Testis (tissue), 2 donors: ENCODE measurements at regions not wholly inside any gene's neighbourhood (a gene's known extent, or its start where the extent isn't known, plus 50 kb on each side); places are given as distances from the start of the nearest gene placed in this dataset.

Experiments
- DNase-seq: peaks from one replicate; pipeline ENCODE4 v3.0.0-alpha.2; 2019
- H3K27ac ChIP-seq, 2 donors: fragments of 200-600 bp; sonication (generic); one replicate each; pipeline ENCODE4 v1.5.1; 2019
- H3K27me3 ChIP-seq: fragments of 200-600 bp; sonication (generic); one replicate; pipeline ENCODE4 v1.5.1; 2019
- H3K36me3 ChIP-seq: fragments of 200-600 bp; sonication (generic); one replicate; pipeline ENCODE4 v1.5.1; 2017; ENCODE audit warnings: low read depth; ENCODE audit errors: missing control alignments
- H3K4me1 ChIP-seq: fragments of 200-600 bp; sonication (generic); one replicate; pipeline ENCODE4 v1.5.1; 2019
- H3K4me3 ChIP-seq, 2 donors: fragments of 200-600 bp; sonication (generic); one replicate each; pipeline ENCODE4 v1.5.1; 2017 to 2019
- H3K9me3 ChIP-seq: fragments of 200-600 bp; sonication (generic); one replicate; pipeline ENCODE4 v1.5.1; 2017
- POLR2A ChIP-seq: fragments of 450-650 bp; IDR thresholded peaks from one replicate; pipeline ENCODE4 v1.6.1; 2017; ENCODE audit warnings: antibody characterized with exemption, mild to moderate bottlenecking, moderate library complexity
- WGBS, 2 donors: methylation state at CpG; one replicate each; pipeline ENCODE4 v1.1.5; 2018; 5-methylcytosine and 5-hydroxymethylcytosine counted together
- intact Hi-C: fragments of 100-400 bp; cut with DNase I; formaldehyde crosslinking; loops from one replicate; pipeline ENCODE4 v1.15.1; 2023; ENCODE audit warnings: low total_unique reads
- TF ChIP-seq, protein P1 (sequence below), 3 experiments: fragments of 450-650 bp in 2 of 3; fragments of 200-600 bp in 1 of 3; sonication (generic) in 1 of 3; IDR thresholded peaks; one replicate each; pipeline ENCODE4 v1.5.1; 2016 to 2019; ENCODE audit warnings: antibody characterized with exemption in 3 of 3, mild to moderate bottlenecking in 2 of 3, moderate library complexity in 1 of 3

DNA sequence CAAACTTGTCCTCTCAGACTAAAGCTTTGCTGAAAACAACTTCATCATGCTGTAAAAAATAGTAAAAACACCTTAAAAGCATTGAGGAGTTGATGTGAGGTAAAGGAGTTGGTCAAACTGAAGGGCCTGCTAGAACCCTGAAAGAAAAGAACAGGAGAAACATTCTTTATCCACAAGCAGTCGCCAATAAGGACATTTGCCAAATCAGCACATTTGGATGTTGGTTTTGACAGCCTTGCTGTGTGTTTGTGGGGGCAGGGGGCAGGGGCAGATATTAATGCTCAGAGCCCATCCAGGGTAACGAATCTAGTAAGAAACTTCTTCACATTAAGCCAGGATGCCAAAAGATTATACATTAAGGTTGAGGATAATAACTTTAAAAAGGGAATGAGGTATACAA, 399.9 kb upstream of the ZFHX3 start:
- 76 to 86% methylated on average over 2 of the region's 2 CpGs for WGBS, 2 donors
- TF ChIP-seq, protein P1, sequence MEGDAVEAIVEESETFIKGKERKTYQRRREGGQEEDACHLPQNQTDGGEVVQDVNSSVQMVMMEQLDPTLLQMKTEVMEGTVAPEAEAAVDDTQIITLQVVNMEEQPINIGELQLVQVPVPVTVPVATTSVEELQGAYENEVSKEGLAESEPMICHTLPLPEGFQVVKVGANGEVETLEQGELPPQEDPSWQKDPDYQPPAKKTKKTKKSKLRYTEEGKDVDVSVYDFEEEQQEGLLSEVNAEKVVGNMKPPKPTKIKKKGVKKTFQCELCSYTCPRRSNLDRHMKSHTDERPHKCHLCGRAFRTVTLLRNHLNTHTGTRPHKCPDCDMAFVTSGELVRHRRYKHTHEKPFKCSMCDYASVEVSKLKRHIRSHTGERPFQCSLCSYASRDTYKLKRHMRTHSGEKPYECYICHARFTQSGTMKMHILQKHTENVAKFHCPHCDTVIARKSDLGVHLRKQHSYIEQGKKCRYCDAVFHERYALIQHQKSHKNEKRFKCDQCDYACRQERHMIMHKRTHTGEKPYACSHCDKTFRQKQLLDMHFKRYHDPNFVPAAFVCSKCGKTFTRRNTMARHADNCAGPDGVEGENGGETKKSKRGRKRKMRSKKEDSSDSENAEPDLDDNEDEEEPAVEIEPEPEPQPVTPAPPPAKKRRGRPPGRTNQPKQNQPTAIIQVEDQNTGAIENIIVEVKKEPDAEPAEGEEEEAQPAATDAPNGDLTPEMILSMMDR (IDR thresholded peaks at IDR 0.05), result no peak
- TF ChIP-seq POLR2A, result no peak
- Histone ChIP-seq H3K4me3 (no peak overlapping the region), H3K4me1 (no peaks in the 10 kb centered on the region), H3K27me3 (no peaks in the 10 kb centered on the region), H3K9me3 (no peaks in the 10 kb centered on the region), H3K27ac (no peak overlapping the region), H3K36me3 (no peaks in the 10 kb centered on the region)
- no peak for DNase-seq
- intact Hi-C loops, result no loop called here

DNA sequence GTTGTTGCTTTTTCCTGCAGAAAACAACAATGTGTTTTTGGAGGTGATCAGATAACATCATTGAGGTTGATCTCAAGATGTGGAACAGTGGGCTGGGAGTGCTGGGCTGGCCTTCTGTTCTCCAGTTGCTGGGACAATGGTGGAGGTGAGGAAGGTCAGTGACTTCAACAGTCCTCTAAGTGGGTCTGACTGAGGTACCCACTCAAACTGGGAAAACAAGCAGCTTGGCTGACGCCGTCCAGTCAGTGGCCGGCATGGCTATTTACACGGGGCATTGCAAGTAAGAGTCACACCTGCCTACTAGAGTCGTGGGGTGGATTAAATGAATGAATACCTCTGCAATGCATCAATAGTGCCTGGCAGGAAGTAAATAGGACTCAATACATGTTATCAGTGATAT, 386.7 kb upstream of the ZFHX3 start:
- no peak for DNase-seq
- Histone ChIP-seq H3K27ac (no peak overlapping the region), H3K4me1 (no peaks in the 10 kb centered on the region), H3K27me3 (no peaks in the 10 kb centered on the region), H3K36me3 (no peaks in the 10 kb centered on the region), H3K4me3 (no peak overlapping the region), H3K9me3 (no peaks in the 10 kb centered on the region)
- TF ChIP-seq POLR2A, result no peak
- TF ChIP-seq, protein P1 (IDR thresholded peaks at IDR 0.05), result no peak
- intact Hi-C loops, result no loop called here
- WGBS, 2 donors, result 90 to 95% methylated on average over 5 of the region's 5 CpGs

DNA sequence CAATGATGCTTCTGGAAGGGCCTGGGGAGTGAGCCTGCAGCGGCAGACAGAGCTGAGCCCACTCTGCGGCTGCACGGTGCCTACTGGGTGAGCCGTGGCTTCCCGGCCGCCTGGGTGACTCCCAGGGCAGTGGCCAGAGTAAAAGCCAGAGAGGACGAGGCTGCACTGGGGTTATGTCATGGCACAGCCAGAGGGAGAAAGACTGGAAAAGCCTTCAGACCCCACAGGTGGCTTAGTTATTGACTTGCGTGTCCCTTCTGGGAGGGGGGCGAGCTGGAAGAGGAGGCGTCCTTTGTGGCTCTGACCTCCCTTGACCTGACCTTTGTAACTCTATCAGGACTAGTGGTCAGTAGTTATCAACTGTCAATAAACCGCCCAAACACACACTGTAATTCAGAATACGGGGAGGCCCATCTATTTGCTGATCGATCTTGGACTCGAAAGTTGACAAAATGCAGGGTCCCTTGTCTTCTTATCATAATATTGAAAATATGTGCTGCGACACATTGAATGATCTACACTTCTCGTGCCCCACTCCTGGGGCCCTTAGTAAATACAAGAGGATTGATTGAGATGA, 385.9 kb upstream of the ZFHX3 start:
- H3K4me3 ChIP-seq, result no peak overlapping the region
- no peak for DNase-seq
- no peaks in the 10 kb centered on the region for H3K9me3 ChIP-seq
- 71 to 73% methylated on average over 15 to 16 of the region's 16 CpGs for WGBS, 2 donors
- intact Hi-C loops, result no loop called here
- no peak overlapping the region for H3K27ac ChIP-seq
- no peak for TF ChIP-seq POLR2A
- TF ChIP-seq, protein P1 (IDR thresholded peaks at IDR 0.05), result no peak
- no peaks in the 10 kb centered on the region for H3K27me3 ChIP-seq
- no peaks in the 10 kb centered on the region for H3K4me1 ChIP-seq
- no peaks in the 10 kb centered on the region for H3K36me3 ChIP-seq

DNA sequence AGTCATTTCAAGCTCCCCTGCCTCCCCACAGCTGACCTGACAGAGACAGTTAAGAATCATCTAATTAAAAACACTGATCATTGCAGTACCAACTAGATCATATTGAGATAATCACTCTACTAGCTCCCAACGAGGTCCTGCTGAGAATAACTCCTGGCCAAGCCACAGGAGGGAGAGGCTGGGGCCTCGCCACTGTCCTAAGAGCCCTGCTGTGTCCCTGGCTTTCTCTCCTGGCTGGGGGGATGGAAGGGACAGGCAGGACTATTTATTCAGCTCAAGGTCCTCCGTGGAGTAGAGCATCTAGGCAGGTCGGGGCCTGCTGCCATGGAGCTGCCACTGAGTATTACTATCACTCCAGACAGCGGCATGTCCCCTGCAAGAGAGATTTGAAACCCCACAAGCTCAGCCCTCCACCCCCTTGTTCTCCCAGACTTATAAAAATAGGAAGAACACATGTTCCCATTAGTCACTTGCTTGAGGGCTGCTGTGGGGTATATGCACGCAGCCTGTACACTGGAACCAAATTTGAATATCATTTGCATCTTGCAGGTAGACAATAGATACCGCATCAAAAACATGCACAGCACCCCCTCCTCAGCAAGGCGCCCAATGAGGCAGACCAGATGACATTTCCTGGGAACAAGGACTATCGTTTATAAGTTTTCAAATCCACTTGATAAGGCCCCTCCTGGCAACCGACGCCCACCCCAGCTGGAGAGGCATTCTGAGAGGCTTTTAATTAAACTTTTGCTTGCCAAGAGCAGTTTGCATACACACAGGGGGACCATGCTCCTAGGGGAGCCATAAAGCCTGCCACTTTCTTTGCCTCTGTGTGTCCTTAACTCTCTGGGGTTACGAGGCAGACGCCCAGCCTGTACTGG, 385.2 kb upstream of the ZFHX3 start:
- intact Hi-C loops, result no loop called here
- Histone ChIP-seq H3K27me3 (no peaks in the 10 kb centered on the region), H3K27ac (no peak overlapping the region), H3K36me3 (no peaks in the 10 kb centered on the region), H3K4me3 (no peak overlapping the region), H3K9me3 (no peaks in the 10 kb centered on the region), H3K4me1 (no peaks in the 10 kb centered on the region)
- 68 to 72% methylated on average over 10 to 13 of the region's 13 CpGs for WGBS, 2 donors
- DNase-seq, result no peak
- TF ChIP-seq, protein P1 (IDR thresholded peaks at IDR 0.05), result no peak
- no peak for TF ChIP-seq POLR2A
